KMS-11 (cell line): ENCODE measurements at regions not wholly inside any gene's neighbourhood (a gene's known extent, or its start where the extent isn't known, plus 50 kb on each side); places are given as distances from the start of the nearest gene placed in this dataset.

ENCODE experiments used
- H2AFZ ChIP-seq: fragments of 200-600 bp; sonication (generic); 2 replicates; pipeline ENCODE4 v1.6.1; 2016; ENCODE audit warnings: antibody characterized with exemption, mixed run types, low read depth
- H3K27ac ChIP-seq: fragments of 200-600 bp; sonication (generic); 2 replicates; pipeline ENCODE4 v1.6.1; 2016; ENCODE audit warnings: mild to moderate bottlenecking, mixed run types
- H3K27me3 ChIP-seq: fragments of 200-600 bp; sonication (generic); 2 replicates; pipeline ENCODE4 v1.6.1; 2017; ENCODE audit warnings: mild to moderate bottlenecking, low read depth, mixed run types, moderate library complexity; ENCODE audit not compliant: insufficient read depth
- H3K36me3 ChIP-seq: fragments of 200-600 bp; sonication (generic); 2 replicates; pipeline ENCODE4 v1.6.1; 2017; ENCODE audit warnings: mild to moderate bottlenecking, mixed run types; ENCODE audit not compliant: insufficient read depth
- H3K4me1 ChIP-seq: fragments of 200-600 bp; sonication (generic); 2 replicates; pipeline ENCODE4 v1.6.1; 2016; ENCODE audit warnings: mild to moderate bottlenecking, low read depth, mixed run types; ENCODE audit not compliant: poor library complexity, severe bottlenecking
- H3K4me2 ChIP-seq: fragments of 200-600 bp; sonication (generic); 2 replicates; pipeline ENCODE4 v1.7.0; 2016; ENCODE audit warnings: mild to moderate bottlenecking, mixed run types
- H3K4me3 ChIP-seq: fragments of 200-600 bp; sonication (generic); IDR thresholded peaks from 2 replicates; pipeline ENCODE4 v1.6.1; 2017; ENCODE audit warnings: low read depth, low read length, mixed read lengths; ENCODE audit not compliant: insufficient read depth
- H3K79me2 ChIP-seq: fragments of 200-600 bp; sonication (generic); 2 replicates; pipeline ENCODE4 v1.6.1; 2016; ENCODE audit warnings: low read depth, mixed run types; ENCODE audit not compliant: insufficient read depth
- H3K9ac ChIP-seq: fragments of 200-600 bp; sonication (generic); 2 replicates; pipeline ENCODE4 v1.6.1; 2016; ENCODE audit warnings: mild to moderate bottlenecking, mixed run types
- H4K20me1 ChIP-seq: fragments of 200-600 bp; sonication (generic); 2 replicates; pipeline ENCODE4 v1.6.1; 2016; ENCODE audit warnings: mild to moderate bottlenecking, mixed run types; ENCODE audit not compliant: insufficient read depth
- CTCF ChIP-seq: fragments of 200-600 bp; sonication (generic); conservative IDR thresholded peaks from 2 replicates; pipeline ENCODE4 v1.6.1; 2017; ENCODE audit warnings: low read depth, mild to moderate bottlenecking, antibody characterized with exemption, low read length, moderate library complexity, mixed read lengths

GRCh38 chr12:24463375-24463774, 485.5 kb downstream of the BCAT1 start:
- no peaks in the 10 kb centered on the region for H3K4me1 ChIP-seq
- H3K27ac ChIP-seq: no peak overlapping the region

GRCh38 chr12:24462946-24463345, 486.0 kb downstream of the BCAT1 start:
- H3K4me2 ChIP-seq: no peak overlapping the region
- no peak overlapping the region for H2AFZ ChIP-seq
- H3K9ac ChIP-seq: no peak overlapping the region
- H3K36me3 ChIP-seq: no peaks in the 10 kb centered on the region
- H3K27ac ChIP-seq: no peak overlapping the region
- no peaks in the 10 kb centered on the region for H3K27me3 ChIP-seq
- H4K20me1 ChIP-seq: no peaks in the 10 kb centered on the region
- no peak for TF ChIP-seq CTCF
- H3K4me3 ChIP-seq: no peak overlapping the region
- no peaks in the 10 kb centered on the region for H3K4me1 ChIP-seq
- H3K79me2 ChIP-seq: no peaks in the 10 kb centered on the region

More at GRCh38 chr12:24463375-24463774, 485.5 kb downstream of the BCAT1 start:
- Histone ChIP-seq H3K36me3 (no peaks in the 10 kb centered on the region), H4K20me1 (no peaks in the 10 kb centered on the region), H3K79me2 (no peaks in the 10 kb centered on the region), H3K9ac (no peak overlapping the region), H2AFZ (no peak overlapping the region), H3K4me2 (no peak overlapping the region), H3K27me3 (no peaks in the 10 kb centered on the region), H3K4me3 (no peak overlapping the region)
- no peak for TF ChIP-seq CTCF

GRCh38 chr12:24460506-24460905, 488.4 kb downstream of the BCAT1 start:
- TF ChIP-seq CTCF: no peak
- H3K4me1 ChIP-seq: no peaks in the 10 kb centered on the region
- H3K4me2 ChIP-seq: no peak overlapping the region
- H3K4me3 ChIP-seq: no peak overlapping the region
- no peak overlapping the region for H3K27ac ChIP-seq
- H3K9ac ChIP-seq: no peak overlapping the region
- no peaks in the 10 kb centered on the region for H3K79me2 ChIP-seq
- no peaks in the 10 kb centered on the region for H3K27me3 ChIP-seq
- no peaks in the 10 kb centered on the region for H3K36me3 ChIP-seq
- H2AFZ ChIP-seq: no peak overlapping the region
- H4K20me1 ChIP-seq: no peaks in the 10 kb centered on the region

- Histone ChIP-seq H4K20me1 (no peaks in the 10 kb centered on the region), H3K4me3 (no peak overlapping the region), H3K9ac (no peak overlapping the region), H3K27ac (no peak overlapping the region), H3K27me3 (no peaks in the 10 kb centered on the region), H3K4me1 (no peaks in the 10 kb centered on the region), H3K79me2 (no peaks in the 10 kb centered on the region), H3K4me2 (no peak overlapping the region), H2AFZ (no peak overlapping the region), H3K36me3 (no peaks in the 10 kb centered on the region)
- TF ChIP-seq CTCF: no peak
Measured at GRCh38 chr12:24460099-24460498, 488.8 kb downstream of the BCAT1 start.
